ENCODE measurements at regions not wholly inside any gene's neighbourhood (a gene's known extent, or its start where the extent isn't known, plus 50 kb on each side); places are given as distances from the start of the nearest gene placed in this dataset.
"Not testable (repeated sequence)": the region's sequence is repeated elsewhere in the genome, so short reads cannot be mapped to it uniquely, and the experiment has no call there.

DNA sequence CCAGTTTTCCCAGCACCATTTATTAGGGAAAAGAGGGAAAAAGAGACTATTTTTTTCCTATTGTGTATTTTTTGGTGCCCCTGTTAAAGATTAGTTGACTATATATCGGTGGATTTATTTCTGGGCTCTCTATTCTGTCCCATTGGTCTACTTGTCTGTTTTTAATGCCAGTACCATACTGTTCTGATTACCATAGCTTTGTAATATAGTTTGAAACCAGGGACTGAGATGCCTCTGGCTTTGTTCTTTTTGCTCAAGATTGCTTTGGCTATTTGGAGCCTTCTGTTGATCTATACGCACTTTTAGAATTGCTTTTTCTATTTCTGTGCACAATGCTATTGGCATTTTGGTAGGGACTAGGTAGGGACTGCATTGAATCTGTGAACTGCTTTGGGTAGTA is 151.7 kb downstream of the ADCYAP1 start:
- Mint-ChIP-seq H3K9me3 (peaks cover 0 to 18% (median 7%) of the 10 kb centered on the region in 8 donors), H3K36me3 (no peaks in the 10 kb centered on the region), H3K27ac (no peak overlapping the region), H3K27me3 (no peaks in the 10 kb centered on the region), H3K4me1 (no peaks in the 10 kb centered on the region), H3K4me3 (no peak overlapping the region)
- CTCF ChIA-PET (ENCODE audit: partially characterized antibody): no interaction called here
- H3K27ac ChIP-seq (ENCODE audit: low read depth, low read length): no peak overlapping the region
- no peaks in the 10 kb centered on the region for H3K4me1 ChIP-seq (ENCODE audit: insufficient read depth, low read length)
- no peak overlapping the region for H3K4me3 ChIP-seq (ENCODE audit: low read length in 2 of 2)
- intact Hi-C loops (cut with micrococcal nuclease): no loop called here
- no peaks in the 10 kb centered on the region for H3K36me3 ChIP-seq (ENCODE audit: insufficient read depth, low read length)
- no peaks in the 10 kb centered on the region for H3K27me3 ChIP-seq (ENCODE audit: insufficient read depth, low read length)
- POLR2A ChIA-PET (ENCODE audit: partially characterized antibody): no interaction called here
- no peaks in the 10 kb centered on the region for H3K9me3 ChIP-seq (ENCODE audit: control insufficient read depth in 1 of 2, low read length in 2 of 2)
- no peak for DNase-seq

DNA sequence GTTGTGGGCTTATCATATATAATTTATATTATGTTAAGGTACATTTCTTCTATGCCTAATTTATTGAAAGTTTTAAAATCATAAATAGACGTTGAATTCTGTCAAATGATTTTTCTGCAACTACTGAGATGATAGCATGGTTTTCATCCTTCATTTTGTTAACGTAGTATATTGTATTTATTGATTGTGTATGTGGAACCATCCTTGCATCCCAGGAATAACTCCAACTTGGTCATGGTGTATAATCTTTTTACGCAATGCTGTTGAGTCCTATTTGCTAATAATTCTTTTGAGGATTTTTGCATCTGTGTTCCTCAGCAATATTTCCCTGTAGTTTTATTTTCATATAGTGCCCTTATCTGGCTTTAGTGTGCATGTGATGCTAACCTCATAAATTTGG is 152.7 kb downstream of the ADCYAP1 start:
- H3K27ac ChIP-seq (ENCODE audit: low read depth, low read length): no peak overlapping the region
- no peak for DNase-seq
- Mint-ChIP-seq H3K9me3 (peaks cover 0 to 18% (median 7%) of the 10 kb centered on the region in 8 donors), H3K4me3 (no peak overlapping the region), H3K27me3 (no peaks in the 10 kb centered on the region), H3K36me3 (no peaks in the 10 kb centered on the region), H3K27ac (no peak overlapping the region), H3K4me1 (no peaks in the 10 kb centered on the region)
- H3K4me3 ChIP-seq (ENCODE audit: low read length in 2 of 2): no peak overlapping the region
- intact Hi-C loops (cut with micrococcal nuclease): no loop called here
- POLR2A ChIA-PET (ENCODE audit: partially characterized antibody): no interaction called here
- H3K36me3 ChIP-seq (ENCODE audit: insufficient read depth, low read length): no peaks in the 10 kb centered on the region
- H3K27me3 ChIP-seq (ENCODE audit: insufficient read depth, low read length): no peaks in the 10 kb centered on the region
- no peaks in the 10 kb centered on the region for H3K4me1 ChIP-seq (ENCODE audit: insufficient read depth, low read length)
- CTCF ChIA-PET (ENCODE audit: partially characterized antibody): no interaction called here
- no peaks in the 10 kb centered on the region for H3K9me3 ChIP-seq (ENCODE audit: control insufficient read depth in 1 of 2, low read length in 2 of 2)

DNA sequence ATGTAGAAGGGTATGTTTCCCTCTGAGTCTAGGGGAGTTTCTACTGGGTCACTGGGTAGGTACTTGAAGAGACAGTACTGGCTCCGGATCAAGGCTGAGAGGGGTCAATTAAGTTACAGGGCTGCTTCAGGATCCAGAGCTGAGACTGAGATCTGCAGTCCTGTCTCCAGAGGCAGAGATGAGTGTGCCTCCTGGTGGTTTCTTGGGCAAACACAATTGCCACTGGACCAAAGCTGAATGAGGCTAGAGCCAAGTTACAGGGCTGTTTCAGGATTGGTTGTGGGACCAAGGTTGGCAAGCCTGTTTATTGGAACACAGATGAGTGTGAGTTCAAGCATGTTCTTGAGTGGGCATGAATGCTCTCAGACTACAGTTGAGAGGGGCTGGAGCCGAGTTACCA is 157.9 kb downstream of the ADCYAP1 start:
- H3K27me3 Mint-ChIP-seq: no peaks in the 10 kb centered on the region
- intact Hi-C loops (cut with micrococcal nuclease): no loop called here
- H3K36me3 Mint-ChIP-seq: no peaks in the 10 kb centered on the region
- H3K4me1 ChIP-seq (ENCODE audit: insufficient read depth, low read length): no peaks in the 10 kb centered on the region
- no peaks in the 10 kb centered on the region for H3K9me3 ChIP-seq (ENCODE audit: control insufficient read depth in 1 of 2, low read length in 2 of 2)
- ChIA-PET POLR2A (ENCODE audit: partially characterized antibody) (no interaction called here), CTCF (ENCODE audit: partially characterized antibody) (no interaction called here)
- no peaks in the 10 kb centered on the region for H3K4me1 Mint-ChIP-seq
- no peak overlapping the region for H3K4me3 Mint-ChIP-seq
- H3K27ac ChIP-seq (ENCODE audit: low read depth, low read length): no peak overlapping the region
- H3K27me3 ChIP-seq (ENCODE audit: insufficient read depth, low read length): no peaks in the 10 kb centered on the region
- no peak for DNase-seq
- peaks cover 0 to 12% (median 4%) of the 10 kb centered on the region in 8 donors for H3K9me3 Mint-ChIP-seq
- no peaks in the 10 kb centered on the region for H3K36me3 ChIP-seq (ENCODE audit: insufficient read depth, low read length)
- no peak overlapping the region for H3K27ac Mint-ChIP-seq
- H3K4me3 ChIP-seq (ENCODE audit: low read length in 2 of 2): no peak overlapping the region

DNA sequence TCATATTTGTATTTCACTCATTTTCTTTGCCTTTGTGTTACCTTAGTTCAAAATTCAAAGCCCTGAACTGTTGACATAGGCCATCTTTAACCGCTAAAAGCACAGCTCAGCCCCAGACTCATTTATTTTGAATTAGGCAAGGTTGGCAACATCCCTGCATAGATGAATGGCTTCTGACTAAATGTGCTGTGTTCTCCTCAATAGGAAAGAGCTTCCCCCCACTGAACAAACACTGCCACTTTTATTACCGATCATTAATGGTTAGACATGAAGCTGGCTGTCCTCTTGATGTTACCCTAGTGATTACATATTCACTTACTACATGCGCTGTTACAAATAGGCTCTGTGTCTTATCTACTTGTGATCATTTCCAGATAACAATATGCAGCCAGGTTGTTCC is 170.7 kb downstream of the ADCYAP1 start:
- H3K27ac Mint-ChIP-seq: no peak overlapping the region
- intact Hi-C loops (cut with micrococcal nuclease): no loop called here
- H3K36me3 ChIP-seq (ENCODE audit: insufficient read depth, low read length): no peaks in the 10 kb centered on the region
- POLR2A ChIA-PET (ENCODE audit: partially characterized antibody): no interaction called here
- no peak overlapping the region for H3K4me3 Mint-ChIP-seq
- no peak overlapping the region for H3K27ac ChIP-seq (ENCODE audit: low read depth, low read length)
- H3K4me1 Mint-ChIP-seq: no peaks in the 10 kb centered on the region
- H3K9me3 Mint-ChIP-seq: peaks cover 0 to 2% (median 0%) of the 10 kb centered on the region in 8 donors
- CTCF ChIA-PET (ENCODE audit: partially characterized antibody): no interaction called here
- H3K9me3 ChIP-seq (ENCODE audit: control insufficient read depth in 1 of 2, low read length in 2 of 2): no peaks in the 10 kb centered on the region
- H3K4me3 ChIP-seq (ENCODE audit: low read length in 2 of 2): no peak overlapping the region
- DNase-seq: no peak
- no peaks in the 10 kb centered on the region for H3K27me3 ChIP-seq (ENCODE audit: insufficient read depth, low read length)
- H3K36me3 Mint-ChIP-seq: no peaks in the 10 kb centered on the region
- H3K4me1 ChIP-seq (ENCODE audit: insufficient read depth, low read length): no peaks in the 10 kb centered on the region
- H3K27me3 Mint-ChIP-seq: no peaks in the 10 kb centered on the region

- ChIA-PET POLR2A (ENCODE audit: partially characterized antibody) (no interaction called here), CTCF (ENCODE audit: partially characterized antibody) (no interaction called here)
- intact Hi-C loops (cut with micrococcal nuclease): no loop called here
- Histone ChIP-seq H3K4me1 (ENCODE audit: insufficient read depth, low read length) (no peaks in the 10 kb centered on the region), H3K9me3 (ENCODE audit: control insufficient read depth in 1 of 2, low read length in 2 of 2) (no peaks in the 10 kb centered on the region), H3K4me3 (ENCODE audit: low read length in 2 of 2) (no peak overlapping the region), H3K27ac (ENCODE audit: low read depth, low read length) (no peak overlapping the region), H3K36me3 (ENCODE audit: insufficient read depth, low read length) (no peaks in the 10 kb centered on the region), H3K27me3 (ENCODE audit: insufficient read depth, low read length) (no peaks in the 10 kb centered on the region)
- no peaks in the 10 kb centered on the region for H3K36me3 Mint-ChIP-seq
- no peaks in the 10 kb centered on the region for H3K27me3 Mint-ChIP-seq
- no peaks in the 10 kb centered on the region for H3K4me1 Mint-ChIP-seq
- no peak for DNase-seq
- H3K4me3 Mint-ChIP-seq: no peak overlapping the region
- no peak overlapping the region for H3K27ac Mint-ChIP-seq
- peaks cover 0 to 2% (median 0%) of the 10 kb centered on the region in 8 donors for H3K9me3 Mint-ChIP-seq
Measured at GRCh38 chr18:1075876-1076275, 171.2 kb downstream of the ADCYAP1 start.

GRCh38 chr18:1078301-1078700 is 173.6 kb downstream of the ADCYAP1 start:
- no peak overlapping the region for H3K4me3 ChIP-seq (ENCODE audit: low read length in 2 of 2)
- intact Hi-C loops (cut with micrococcal nuclease): no loop called here
- Mint-ChIP-seq H3K27ac (no peak overlapping the region), H3K4me3 (no peak overlapping the region), H3K36me3 (no peaks in the 10 kb centered on the region), H3K4me1 (no peaks in the 10 kb centered on the region), H3K27me3 (no peaks in the 10 kb centered on the region), H3K9me3 (peaks cover 0 to 3% (median 0%) of the 10 kb centered on the region in 8 donors)
- H3K4me1 ChIP-seq (ENCODE audit: insufficient read depth, low read length): no peaks in the 10 kb centered on the region
- ChIA-PET POLR2A (ENCODE audit: partially characterized antibody) (no interaction called here), CTCF (ENCODE audit: partially characterized antibody) (no interaction called here)
- H3K27me3 ChIP-seq (ENCODE audit: insufficient read depth, low read length): no peaks in the 10 kb centered on the region
- H3K27ac ChIP-seq (ENCODE audit: low read depth, low read length): no peak overlapping the region
- no peaks in the 10 kb centered on the region for H3K36me3 ChIP-seq (ENCODE audit: insufficient read depth, low read length)
- no peak for DNase-seq
- no peaks in the 10 kb centered on the region for H3K9me3 ChIP-seq (ENCODE audit: control insufficient read depth in 1 of 2, low read length in 2 of 2)

DNA sequence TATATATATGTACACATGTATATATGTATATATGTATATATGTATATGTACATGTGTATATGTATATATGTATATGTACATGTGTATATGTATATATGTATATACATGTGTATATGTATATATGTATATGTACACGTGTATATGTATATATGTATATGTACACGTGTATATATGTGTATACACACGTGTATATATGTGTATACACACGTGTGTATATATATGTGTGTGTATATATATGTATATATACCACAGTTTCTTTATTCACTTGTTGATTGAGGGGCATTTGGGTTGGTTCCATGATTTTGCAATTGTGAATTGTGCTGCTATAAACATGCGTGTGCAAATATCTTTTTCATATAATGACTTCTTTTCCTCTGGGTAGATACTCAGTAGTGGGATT is 179.0 kb downstream of the ADCYAP1 start:
- H3K27ac ChIP-seq (ENCODE audit: low read depth, low read length); DNase-seq; H3K4me3 Mint-ChIP-seq; H3K27me3 ChIP-seq (ENCODE audit: insufficient read depth, low read length); H3K27ac Mint-ChIP-seq; H3K27me3 Mint-ChIP-seq; H3K4me1 ChIP-seq (ENCODE audit: insufficient read depth, low read length); POLR2A ChIA-PET (ENCODE audit: partially characterized antibody); CTCF ChIA-PET (ENCODE audit: partially characterized antibody); H3K4me3 ChIP-seq (ENCODE audit: low read length in 2 of 2); H3K9me3 ChIP-seq (ENCODE audit: control insufficient read depth in 1 of 2, low read length in 2 of 2); H3K36me3 ChIP-seq (ENCODE audit: insufficient read depth, low read length); intact Hi-C loops (cut with micrococcal nuclease); H3K4me1 Mint-ChIP-seq; H3K36me3 Mint-ChIP-seq: not testable (repeated sequence)
- H3K9me3 Mint-ChIP-seq: peaks cover 0 to 20% (median 12%) of the 10 kb centered on the region in 8 donors

DNA sequence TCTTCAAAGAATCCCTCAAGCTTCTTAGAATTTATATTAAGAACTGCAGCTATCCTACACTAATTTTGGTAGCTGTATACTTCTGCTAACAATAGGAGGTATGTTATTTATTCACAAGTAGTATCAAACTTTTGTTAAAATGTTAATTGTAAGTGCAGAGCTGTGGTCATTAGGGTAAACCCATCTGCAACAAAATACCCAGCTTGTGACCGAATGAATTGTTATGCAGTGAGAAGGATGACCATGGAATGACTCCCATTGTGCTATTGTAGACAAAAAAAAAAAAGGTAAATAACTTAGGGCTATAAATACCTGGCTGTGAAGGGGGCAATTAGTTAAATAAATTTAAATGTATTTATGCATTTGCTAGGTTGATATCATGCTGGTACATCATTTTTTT is 186.1 kb downstream of the ADCYAP1 start:
- Histone ChIP-seq H3K4me3 (ENCODE audit: low read length in 2 of 2) (no peak overlapping the region), H3K36me3 (ENCODE audit: insufficient read depth, low read length) (no peaks in the 10 kb centered on the region), H3K9me3 (ENCODE audit: control insufficient read depth in 1 of 2, low read length in 2 of 2) (no peaks in the 10 kb centered on the region), H3K27ac (ENCODE audit: low read depth, low read length) (no peak overlapping the region), H3K27me3 (ENCODE audit: insufficient read depth, low read length) (no peaks in the 10 kb centered on the region), H3K4me1 (ENCODE audit: insufficient read depth, low read length) (no peaks in the 10 kb centered on the region)
- Mint-ChIP-seq H3K9me3 (peaks cover 3 to 21% (median 16%) of the 10 kb centered on the region in 8 donors), H3K4me3 (no peak overlapping the region), H3K27me3 (no peaks in the 10 kb centered on the region), H3K4me1 (no peaks in the 10 kb centered on the region), H3K36me3 (no peaks in the 10 kb centered on the region), H3K27ac (no peak overlapping the region)
- intact Hi-C loops (cut with micrococcal nuclease): no loop called here
- DNase-seq: no peak
- ChIA-PET CTCF (ENCODE audit: partially characterized antibody) (no interaction called here), POLR2A (ENCODE audit: partially characterized antibody) (no interaction called here)
